EL (cell line): ENCODE measurements at regions not wholly inside any gene's neighbourhood (a gene's known extent, or its start where the extent isn't known, plus 50 kb on each side); places are given as distances from the start of the nearest gene placed in this dataset.
"Not testable (repeated sequence)": the region's sequence is repeated elsewhere in the genome, so short reads cannot be mapped to it uniquely, and the experiment has no call there.

Experiments
- DNase-seq: peaks from one replicate; pipeline ENCODE4 v3.0.0-alpha.2; 2016

GRCh38 chr1:38658883-38659282 lies 200.7 kb downstream of the RRAGC start:
- DNase-seq = no peak

GRCh38 chr1:38657873-38658272 lies 201.7 kb downstream of the RRAGC start:
- no peak for DNase-seq

GRCh38 chr1:38657207-38657840 lies 202.2 kb downstream of the RRAGC start:
- DNase-seq = no peak

- DNase-seq = no peak
These were observed 202.8 kb downstream of the RRAGC start for GRCh38 chr1:38656726-38657125.

GRCh38 chr1:38652217-38652616 lies 207.4 kb downstream of the RRAGC start:
- no peak for DNase-seq

- DNase-seq = no peak
These were observed 207.9 kb downstream of the RRAGC start for GRCh38 chr1:38651669-38652068.

GRCh38 chr1:38648417-38648816 lies 211.2 kb downstream of the RRAGC start:
- DNase-seq = no peak

GRCh38 chr1:38647341-38647740 lies 212.2 kb downstream of the RRAGC start:
- not testable (repeated sequence) for DNase-seq

- no peak for DNase-seq
These were observed 215.5 kb downstream of the RRAGC start for GRCh38 chr1:38644092-38644491.

- no peak for DNase-seq
These were observed 217.9 kb downstream of the RRAGC start for GRCh38 chr1:38641661-38642060.

- DNase-seq = no peak
These were observed 219.2 kb downstream of the RRAGC start for GRCh38 chr1:38640371-38640770.

GRCh38 chr1:38628241-38628640 lies 231.3 kb downstream of the RRAGC start:
- DNase-seq = no peak

- no peak for DNase-seq
These were observed 233.6 kb downstream of the RRAGC start for GRCh38 chr1:38625939-38626338.

- DNase-seq = no peak
These were observed 235.1 kb downstream of the RRAGC start for GRCh38 chr1:38624336-38625039.

- no peak for DNase-seq
These were observed 236.0 kb downstream of the RRAGC start for GRCh38 chr1:38623529-38623928.

GRCh38 chr1:38622197-38622596 lies 237.4 kb downstream of the RRAGC start:
- no peak for DNase-seq

- DNase-seq = no peak
These were observed 242.7 kb downstream of the RRAGC start for GRCh38 chr1:38616846-38617245.

GRCh38 chr1:38615680-38616079 lies 243.9 kb downstream of the RRAGC start:
- DNase-seq = no peak

GRCh38 chr1:38614861-38615260 lies 244.7 kb downstream of the RRAGC start:
- DNase-seq = no peak

GRCh38 chr1:38613996-38614395 lies 245.6 kb downstream of the RRAGC start:
- no peak for DNase-seq

GRCh38 chr1:38612951-38613350 lies 246.6 kb downstream of the RRAGC start:
- no peak for DNase-seq

- DNase-seq = no peak
These were observed 247.8 kb downstream of the RRAGC start for GRCh38 chr1:38611664-38612211.

- no peak for DNase-seq
These were observed 250.2 kb downstream of the RRAGC start for GRCh38 chr1:38609166-38610025.
